GM18861 (cell line): ENCODE measurements at regions not wholly inside any gene's neighbourhood (a gene's known extent, or its start where the extent isn't known, plus 50 kb on each side); places are given as distances from the start of the nearest gene placed in this dataset.
A peak's percentile ranks its signal among the peaks of the same experiment; 100 is the strongest.

Experiments
- ATAC-seq: cut with Tn5 transposase; IDR thresholded peaks from one replicate; pipeline ENCODE4 v1.9.1; 2021; ENCODE audit not compliant: unreplicated experiment

DNA sequence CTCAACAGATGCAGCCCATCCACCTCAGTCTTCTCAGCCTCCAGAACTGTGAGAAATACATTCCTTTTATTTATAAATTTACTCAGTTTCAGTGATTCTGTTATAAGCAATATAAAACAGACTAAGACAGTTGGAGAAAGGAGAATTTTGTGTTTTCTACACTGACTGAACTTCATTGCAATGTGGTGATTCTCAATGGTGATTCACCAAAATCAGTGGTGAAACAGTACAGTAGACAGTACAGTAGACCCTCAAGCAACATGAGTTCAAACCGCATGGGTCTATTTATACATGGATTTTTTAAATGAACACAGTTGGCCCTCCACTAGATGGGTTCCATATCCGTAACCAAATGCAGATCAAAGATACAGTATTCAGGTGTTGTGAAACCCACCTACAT is 403.1 kb upstream of the TGFBR2 start:
- no peak for ATAC-seq

- no peak for ATAC-seq
Observed at GRCh38 chr3:30204126-30204525, 402.3 kb upstream of the TGFBR2 start.

DNA sequence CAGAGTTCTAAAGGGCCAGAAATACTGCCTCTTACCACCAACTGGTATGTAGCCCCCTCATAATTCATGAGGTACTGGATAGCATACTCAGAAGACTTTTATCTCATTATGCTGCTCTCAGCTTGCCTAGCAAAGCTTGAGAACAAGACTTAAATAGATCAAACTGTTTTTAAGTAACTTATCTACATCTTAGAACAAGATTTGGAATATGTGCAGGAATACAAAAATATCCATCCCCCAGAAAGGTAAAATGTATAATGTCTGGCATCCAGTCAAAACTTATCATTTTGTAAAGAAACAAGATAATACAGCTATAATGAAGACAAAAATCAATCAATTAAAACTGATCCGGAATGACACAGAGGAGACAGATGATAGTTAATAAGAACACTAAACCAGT is 400.4 kb upstream of the TGFBR2 start:
- ATAC-seq = no peak

- no peak for ATAC-seq
Observed at GRCh38 chr3:30221619-30222018, 384.8 kb upstream of the TGFBR2 start.

DNA sequence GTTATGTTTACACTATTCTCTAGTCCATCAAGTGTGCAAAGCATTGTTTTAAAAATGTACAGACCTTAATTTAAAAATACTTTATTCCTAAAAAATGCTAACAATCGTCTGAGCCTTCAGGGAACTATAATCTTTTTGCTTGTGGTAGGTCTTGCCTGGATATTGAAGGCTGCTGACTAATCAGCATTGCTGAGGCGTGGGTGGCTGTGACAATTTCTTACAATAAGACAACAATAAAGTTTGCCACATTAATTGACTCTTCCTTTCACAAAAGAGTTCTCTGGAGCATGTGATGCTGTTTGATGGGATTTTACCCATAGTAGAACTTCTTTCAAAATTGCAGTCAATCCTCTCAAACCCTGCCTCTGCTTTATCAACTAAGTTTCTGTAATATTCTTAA is 384.0 kb upstream of the TGFBR2 start:
- ATAC-seq = no peak

GRCh38 chr3:30225021-30225420 is 381.4 kb upstream of the TGFBR2 start:
- ATAC-seq = no peak

DNA sequence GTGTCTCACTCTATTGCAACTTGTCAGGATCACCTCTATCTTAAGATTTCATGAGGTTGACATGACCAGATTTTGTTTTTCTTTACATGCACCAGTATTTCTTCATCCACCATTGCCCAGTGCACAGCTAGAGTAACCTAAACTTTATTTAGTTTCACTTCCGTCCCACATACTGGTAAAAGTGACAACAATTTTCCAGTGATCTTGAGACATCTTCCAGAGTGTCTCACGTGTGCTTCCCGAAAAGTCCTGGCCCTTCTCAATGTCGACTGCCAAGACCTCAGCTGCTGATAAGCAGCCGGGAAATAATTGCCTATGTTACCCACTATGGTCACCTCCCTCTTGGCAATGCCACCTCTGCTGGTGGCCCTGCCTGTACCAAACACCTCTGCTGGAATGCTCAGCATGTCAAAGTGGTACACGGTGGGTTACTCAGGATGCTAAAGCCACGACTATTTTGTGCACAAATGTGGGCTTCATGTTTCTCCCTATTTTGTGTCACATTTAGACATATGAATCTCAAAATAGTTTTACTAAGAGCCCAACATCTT is 379.7 kb upstream of the TGFBR2 start:
- no peak for ATAC-seq

DNA sequence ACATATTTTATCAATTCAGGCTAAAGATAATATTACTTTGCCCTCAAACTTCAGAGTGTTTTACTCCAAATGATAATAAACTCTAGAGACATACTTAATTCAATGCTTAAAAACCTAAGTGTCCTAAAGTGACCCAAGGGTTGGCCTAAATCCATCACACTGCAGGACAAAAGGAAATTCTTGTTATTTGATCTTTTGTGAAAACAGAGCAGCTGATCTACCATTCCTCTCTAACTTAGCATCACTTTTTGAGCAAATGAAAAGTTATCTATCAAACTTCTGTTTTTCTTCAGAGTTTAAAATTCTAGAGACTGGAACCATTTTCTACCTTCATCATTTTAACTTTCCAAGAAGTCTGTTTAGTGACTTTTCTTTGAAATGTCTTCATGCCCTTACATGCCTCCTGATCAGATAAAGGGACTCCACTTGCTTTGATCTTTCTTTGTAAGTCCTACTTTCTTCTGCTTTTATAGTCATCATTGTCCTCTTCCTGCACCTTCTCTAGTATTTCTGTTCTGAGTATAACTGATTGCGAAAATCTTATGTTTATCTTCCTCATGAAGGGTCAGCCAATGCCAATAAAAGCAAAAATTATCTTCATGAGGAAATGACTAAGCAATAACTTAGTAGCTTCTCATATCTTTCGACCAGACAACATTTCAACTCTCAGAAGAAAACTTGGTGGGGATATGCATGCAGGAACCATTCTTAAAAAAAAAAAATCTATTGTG is 378.7 kb upstream of the TGFBR2 start:
- ATAC-seq = no peak

- ATAC-seq = no peak
Observed at GRCh38 chr3:30228302-30228631, 378.1 kb upstream of the TGFBR2 start.

GRCh38 chr3:30231277-30232141 is 374.9 kb upstream of the TGFBR2 start:
- ATAC-seq = no peak

DNA sequence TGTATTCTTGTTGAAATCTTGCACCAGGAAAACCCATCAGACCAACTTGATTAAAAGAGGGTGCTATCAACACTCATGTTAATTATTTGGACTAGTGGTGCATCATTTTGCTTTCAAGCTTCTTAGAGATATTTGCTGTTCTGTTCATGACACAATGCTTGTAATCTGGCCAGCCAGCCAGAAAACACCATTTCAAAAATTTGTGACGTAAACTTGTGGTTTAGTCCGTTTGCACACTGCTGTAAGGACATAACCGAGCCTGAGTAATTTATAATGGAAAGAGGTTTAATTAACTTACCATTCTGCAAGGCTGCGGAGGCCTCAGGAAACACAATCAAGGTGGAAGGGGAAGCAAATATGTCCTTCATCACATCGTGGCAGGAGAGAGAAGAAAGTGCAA is 374.3 kb upstream of the TGFBR2 start:
- ATAC-seq = no peak

GRCh38 chr3:30233913-30234646 is 372.3 kb upstream of the TGFBR2 start:
- ATAC-seq = no peak

DNA sequence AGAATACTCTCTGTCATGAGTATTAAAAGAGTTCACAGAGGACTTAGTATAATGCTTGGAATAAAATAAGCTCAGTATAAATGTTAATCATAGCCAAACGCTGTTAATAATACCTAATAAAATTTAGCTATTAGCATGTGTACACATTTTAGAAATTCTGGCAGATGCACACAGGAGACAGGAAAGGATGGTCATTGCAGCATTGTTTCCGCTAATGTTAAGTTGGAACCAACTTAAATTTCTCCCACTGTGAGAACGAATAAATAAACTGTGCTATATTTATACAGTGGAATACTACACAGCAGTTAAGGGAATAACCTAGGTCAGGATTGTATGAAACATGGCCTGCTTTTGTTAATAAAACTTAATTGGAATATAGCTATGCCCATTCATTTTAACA is 370.4 kb upstream of the TGFBR2 start:
- no peak for ATAC-seq

DNA sequence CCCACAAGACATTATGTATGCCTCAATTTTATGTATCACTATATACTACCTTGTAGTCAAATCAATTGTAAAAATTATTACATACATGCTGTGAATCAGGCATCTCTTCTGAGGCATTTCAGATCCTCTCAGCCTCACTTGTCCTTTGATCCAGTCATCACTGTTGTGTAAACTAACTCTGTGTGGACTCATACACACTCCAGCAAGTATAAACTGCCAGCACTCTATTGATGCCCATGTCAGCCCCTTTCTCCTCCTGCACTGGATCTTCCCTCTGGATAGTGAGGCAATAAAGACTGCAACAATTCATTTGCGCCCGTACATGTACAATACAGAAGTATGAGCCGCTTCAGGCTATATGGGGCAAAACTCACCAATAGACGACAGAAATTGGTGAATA is 364.7 kb upstream of the TGFBR2 start:
- no peak for ATAC-seq

DNA sequence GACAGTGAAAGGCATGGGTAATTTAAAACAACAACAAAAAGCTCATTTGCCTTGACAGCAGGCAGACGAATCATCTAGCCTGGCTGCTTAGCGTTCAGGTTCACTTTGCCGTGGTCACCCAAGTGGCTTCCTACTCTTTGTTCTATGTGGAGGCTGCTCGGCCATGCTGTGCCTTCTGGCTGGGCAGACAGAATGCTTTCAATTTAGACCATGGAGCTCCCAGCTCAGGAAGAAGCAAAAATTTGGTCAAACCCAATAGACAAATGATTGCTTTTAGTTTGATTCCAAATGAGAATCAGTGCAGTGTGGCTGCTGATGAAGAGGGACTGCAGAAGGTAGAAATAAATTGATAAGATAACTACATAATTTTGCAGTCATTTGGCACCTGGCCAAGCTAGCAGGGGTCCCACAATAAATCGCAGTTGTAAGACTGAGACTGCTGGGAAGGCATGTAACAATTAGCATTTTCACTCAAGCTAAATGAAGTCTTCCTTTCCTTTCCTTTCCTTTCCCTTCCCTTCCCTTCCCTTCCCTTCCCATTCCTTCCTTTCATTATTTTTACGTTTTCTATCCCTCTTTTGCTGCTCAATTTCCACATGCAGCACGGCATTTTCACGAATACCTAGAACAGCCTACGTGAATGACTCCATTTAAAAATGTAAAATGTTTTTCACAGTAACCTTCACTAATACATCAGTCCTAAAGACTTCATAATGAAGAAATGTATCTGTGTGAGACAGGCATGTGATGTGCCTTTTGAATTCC is 360.4 kb upstream of the TGFBR2 start:
- no peak for ATAC-seq

- peak; percentile 86 for ATAC-seq
Observed at GRCh38 chr3:30248423-30248822, 358.0 kb upstream of the TGFBR2 start.

DNA sequence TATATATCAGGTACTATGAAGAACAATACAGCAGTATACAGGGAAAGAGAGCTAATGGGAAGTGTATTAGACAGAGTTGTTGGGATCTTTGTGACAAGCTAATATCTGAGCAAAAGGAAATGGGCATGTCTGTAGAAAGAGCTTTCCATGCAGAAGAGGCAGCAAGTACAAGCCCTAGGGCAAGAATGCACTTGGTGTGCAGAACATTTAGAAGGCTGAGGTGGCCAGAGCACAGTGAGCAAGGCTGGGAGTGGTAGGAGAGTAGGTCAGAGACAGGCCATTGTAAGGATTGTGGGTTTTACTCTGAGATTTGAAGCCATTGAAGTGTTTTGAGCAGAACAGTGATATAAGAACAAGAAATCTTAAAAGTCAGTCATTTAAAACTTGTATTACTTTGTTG is 353.9 kb upstream of the TGFBR2 start:
- ATAC-seq = no peak

GRCh38 chr3:30253832-30254231 is 352.6 kb upstream of the TGFBR2 start:
- ATAC-seq = no peak

- ATAC-seq = no peak
Observed at GRCh38 chr3:30256474-30256873, 349.9 kb upstream of the TGFBR2 start.

DNA sequence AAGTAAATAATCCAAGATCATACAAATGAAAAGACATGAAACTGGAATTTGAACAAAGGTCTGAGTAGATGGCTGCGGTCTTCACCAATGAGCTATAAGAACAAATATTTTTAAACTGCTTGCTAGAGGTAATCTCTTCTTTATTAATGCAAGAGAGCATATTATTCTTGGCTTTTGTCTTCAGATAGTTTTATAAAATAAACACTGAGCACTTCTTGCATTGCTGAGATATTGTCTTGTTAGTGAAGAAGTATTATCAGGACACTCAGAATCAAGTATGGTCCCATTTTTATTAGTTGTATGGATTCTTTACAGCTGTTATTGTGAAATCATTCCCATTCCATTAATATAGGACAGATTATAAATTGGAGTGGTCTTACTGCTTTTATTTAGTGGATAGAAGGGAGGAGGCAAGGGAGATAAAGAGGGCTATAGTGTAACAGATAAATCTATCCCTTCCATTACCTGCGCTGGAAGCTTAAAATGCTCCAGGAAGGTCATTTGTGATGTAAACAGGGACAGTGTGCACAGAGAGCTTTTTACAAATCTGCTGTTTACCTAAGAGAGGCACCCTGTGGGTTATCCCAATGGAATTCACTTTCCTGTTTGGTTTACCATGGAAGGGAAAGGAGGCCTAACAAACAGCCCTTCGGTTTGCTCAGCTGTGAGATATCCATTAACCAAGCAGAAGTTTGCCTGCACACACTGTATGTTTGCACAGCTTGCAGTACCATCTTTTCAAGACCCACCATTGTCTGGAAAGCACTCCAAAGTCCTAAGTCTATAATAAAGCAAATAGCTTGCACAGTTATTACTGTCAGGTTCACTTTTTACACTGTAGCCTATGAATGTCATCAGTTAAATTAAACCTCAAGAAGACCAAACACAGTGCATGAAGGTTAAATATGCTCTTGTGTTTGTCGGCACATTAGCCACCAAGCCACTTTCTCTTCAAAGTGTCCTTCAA is 347.7 kb upstream of the TGFBR2 start:
- ATAC-seq = no peak
